Nephron (organoid): ENCODE measurements at regions not wholly inside any gene's neighbourhood (a gene's known extent, or its start where the extent isn't known, plus 50 kb on each side); places are given as distances from the start of the nearest gene placed in this dataset.

Source experiments
- H3K27ac Mint-ChIP-seq, 3 experiments: 2 replicates each; pipeline ENCODE4 v1.8.0; 2020; ENCODE audit warnings: mixed read lengths in 3 of 3, mild to moderate bottlenecking in 2 of 3, moderate library complexity in 1 of 3
- H3K27me3 Mint-ChIP-seq: 2 replicates; pipeline ENCODE4 v1.8.0; 2021; ENCODE audit warnings: low read depth, mild to moderate bottlenecking, moderate library complexity, mixed read lengths
- H3K36me3 Mint-ChIP-seq: 2 replicates; pipeline ENCODE4 v1.8.0; 2020; ENCODE audit warnings: low read depth, mixed read lengths
- H3K4me1 Mint-ChIP-seq: 2 replicates; pipeline ENCODE4 v1.8.0; 2020; ENCODE audit warnings: mixed read lengths
- H3K4me3 Mint-ChIP-seq, 3 experiments: 2 replicates each; pipeline ENCODE4 v1.8.0; 2020; ENCODE audit warnings: mild to moderate bottlenecking in 3 of 3, mixed read lengths in 3 of 3, moderate library complexity in 2 of 3
- H3K9me3 Mint-ChIP-seq: 2 replicates; pipeline ENCODE4 v1.8.0; 2020; ENCODE audit warnings: mixed read lengths
- CTCF ChIP-seq, 3 experiments: fragments of 200-600 bp; sonication (generic); IDR thresholded peaks; one replicate each; pipeline ENCODE4 v1.5.0; 2021; ENCODE audit warnings: antibody characterized with exemption in 3 of 3; ENCODE audit not compliant: unreplicated experiment in 3 of 3

- H3K27ac Mint-ChIP-seq = no peak overlapping the region
- H3K9me3 Mint-ChIP-seq = peaks cover 17% of the 10 kb centered on the region
- no peaks in the 10 kb centered on the region for H3K4me1 Mint-ChIP-seq
- no peak overlapping the region for H3K4me3 Mint-ChIP-seq
- H3K27me3 Mint-ChIP-seq = peaks cover 28% of the 10 kb centered on the region
- no peak for TF ChIP-seq CTCF (IDR thresholded peaks at IDR 0.05; ENCODE audit: unreplicated experiment in 3 of 3)
- H3K36me3 Mint-ChIP-seq = no peaks in the 10 kb centered on the region
These were observed 418.7 kb downstream of the GATA3 start for GRCh38 chr10:8473205-8473604.

GRCh38 chr10:8477300-8477699 is 422.8 kb downstream of the GATA3 start:
- Mint-ChIP-seq H3K4me1 (no peaks in the 10 kb centered on the region), H3K9me3 (peaks cover 17% of the 10 kb centered on the region), H3K4me3 (no peak overlapping the region), H3K36me3 (no peaks in the 10 kb centered on the region), H3K27me3 (peaks cover 24% of the 10 kb centered on the region), H3K27ac (no peak overlapping the region)
- no peak for TF ChIP-seq CTCF (IDR thresholded peaks at IDR 0.05; ENCODE audit: unreplicated experiment in 3 of 3)

DNA sequence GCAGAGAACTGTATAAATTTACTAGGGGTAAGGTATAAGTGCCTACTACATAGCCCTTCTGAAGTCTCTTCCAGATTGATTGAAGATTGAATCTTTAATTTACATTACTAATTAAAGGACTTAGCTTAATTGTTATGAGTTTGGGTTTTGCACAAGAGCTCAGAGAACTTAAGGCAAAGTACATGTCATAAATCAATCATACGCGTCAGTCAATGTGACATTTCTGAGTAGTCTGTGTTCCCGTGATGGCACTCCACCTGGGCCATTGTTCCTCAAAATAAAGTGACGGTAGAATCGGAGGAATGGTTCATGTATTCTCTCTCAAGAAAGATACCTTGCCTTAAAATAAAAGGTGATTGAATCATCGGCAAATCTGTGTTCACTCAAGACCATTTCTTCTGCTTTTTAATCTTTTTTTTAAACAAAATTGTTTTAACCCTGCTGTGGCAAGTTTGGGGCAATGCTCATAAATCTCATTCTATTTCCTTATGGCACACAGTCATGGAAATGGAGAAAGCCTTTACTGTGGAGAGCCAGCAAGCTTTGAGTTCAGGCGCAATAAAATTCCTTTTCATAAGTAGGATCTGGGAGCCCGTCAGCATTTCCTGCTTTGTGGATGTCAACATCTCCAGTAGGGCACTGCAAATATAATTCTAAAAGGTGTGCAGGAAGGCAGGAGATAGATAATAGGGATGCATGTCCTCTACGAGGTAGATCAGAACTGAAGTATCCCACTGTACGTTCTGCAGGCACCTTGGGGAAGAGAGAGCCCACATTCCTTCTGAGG is 427.4 kb downstream of the GATA3 start:
- no peak overlapping the region for H3K27ac Mint-ChIP-seq
- peaks cover 7% of the 10 kb centered on the region for H3K9me3 Mint-ChIP-seq
- no peaks in the 10 kb centered on the region for H3K36me3 Mint-ChIP-seq
- peaks cover 32% of the 10 kb centered on the region for H3K27me3 Mint-ChIP-seq
- no peaks in the 10 kb centered on the region for H3K4me1 Mint-ChIP-seq
- no peak overlapping the region for H3K4me3 Mint-ChIP-seq
- no peak for TF ChIP-seq CTCF (IDR thresholded peaks at IDR 0.05; ENCODE audit: unreplicated experiment in 3 of 3)

- H3K4me1 Mint-ChIP-seq = no peaks in the 10 kb centered on the region
- no peak overlapping the region for H3K4me3 Mint-ChIP-seq
- no peak overlapping the region for H3K27ac Mint-ChIP-seq
- H3K9me3 Mint-ChIP-seq = no peaks in the 10 kb centered on the region
- peaks cover 27% of the 10 kb centered on the region for H3K27me3 Mint-ChIP-seq
- TF ChIP-seq CTCF (IDR thresholded peaks at IDR 0.05; ENCODE audit: unreplicated experiment in 3 of 3) = no peak
- H3K36me3 Mint-ChIP-seq = no peaks in the 10 kb centered on the region
These were observed 430.5 kb downstream of the GATA3 start for GRCh38 chr10:8485032-8485431.

DNA sequence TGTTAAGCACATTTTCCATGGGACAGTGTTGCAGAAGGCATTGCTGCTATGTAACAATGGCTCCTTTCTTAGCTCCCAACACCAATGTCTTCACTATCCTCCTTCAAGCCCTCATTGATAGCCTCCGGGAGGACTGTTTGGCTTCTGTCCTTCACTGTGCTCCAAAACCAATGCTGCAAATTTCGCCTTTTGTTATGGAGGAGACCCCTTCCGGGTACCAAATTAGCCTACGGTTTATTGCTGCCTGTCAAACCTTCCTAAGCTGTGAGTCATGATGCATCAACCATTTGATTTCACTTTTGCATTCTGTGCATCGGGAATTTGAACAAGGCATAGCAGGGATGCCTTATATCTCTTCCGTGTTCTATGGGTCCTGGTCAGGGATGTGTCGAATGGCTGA is 432.9 kb downstream of the GATA3 start:
- Mint-ChIP-seq H3K4me1 (no peaks in the 10 kb centered on the region), H3K4me3 (no peak overlapping the region), H3K27me3 (peaks cover 21% of the 10 kb centered on the region), H3K9me3 (no peaks in the 10 kb centered on the region), H3K27ac (no peak overlapping the region), H3K36me3 (no peaks in the 10 kb centered on the region)
- TF ChIP-seq CTCF (IDR thresholded peaks at IDR 0.05; ENCODE audit: unreplicated experiment in 3 of 3) = no peak

DNA sequence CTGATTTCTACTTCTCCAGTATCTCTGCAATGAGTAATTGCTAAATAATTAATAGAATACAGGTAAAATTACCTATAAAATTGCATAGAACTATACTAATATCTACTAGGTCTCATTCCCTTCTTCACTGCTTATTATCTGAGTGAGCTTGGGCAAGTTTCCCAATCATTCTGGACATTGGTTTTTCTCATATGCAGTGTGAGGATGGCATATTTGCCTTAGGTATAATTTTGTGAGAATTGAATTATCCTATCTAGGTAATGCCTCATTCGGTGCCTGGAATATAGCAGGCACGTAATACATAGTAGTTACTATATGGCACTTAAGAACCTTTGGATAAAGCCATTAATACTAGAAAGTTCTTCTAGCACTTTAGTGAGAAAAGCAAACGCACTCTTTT is 434.7 kb downstream of the GATA3 start:
- no peak for TF ChIP-seq CTCF (IDR thresholded peaks at IDR 0.05; ENCODE audit: unreplicated experiment in 3 of 3)
- H3K9me3 Mint-ChIP-seq = no peaks in the 10 kb centered on the region
- H3K4me1 Mint-ChIP-seq = no peaks in the 10 kb centered on the region
- H3K27me3 Mint-ChIP-seq = peaks cover 15% of the 10 kb centered on the region
- no peak overlapping the region for H3K27ac Mint-ChIP-seq
- no peak overlapping the region for H3K4me3 Mint-ChIP-seq
- no peaks in the 10 kb centered on the region for H3K36me3 Mint-ChIP-seq
